Neural progenitor cell (in vitro differentiated cells): ENCODE measurements at regions not wholly inside any gene's neighbourhood (a gene's known extent, or its start where the extent isn't known, plus 50 kb on each side); places are given as distances from the start of the nearest gene placed in this dataset.
A peak's percentile ranks its signal among the peaks of the same experiment; 100 is the strongest.
"Not testable (repeated sequence)": the region's sequence is repeated elsewhere in the genome, so short reads cannot be mapped to it uniquely, and the experiment has no call there.

Experiments used
- DNase-seq: peaks from one replicate; pipeline ENCODE4 v3.0.0-alpha.2; 2016; ENCODE audit warnings: low spot score
- H2AFZ ChIP-seq: fragments of 200-600 bp; sonication (generic); replicated peaks from 2 replicates; pipeline ENCODE4 v1.6.1; 2016; ENCODE audit warnings: antibody characterized with exemption
- H3F3A ChIP-seq: fragments of 200-600 bp; sonication (generic); 2 replicates; pipeline ENCODE4 v1.6.1; 2016; ENCODE audit warnings: antibody characterized with exemption, low read depth
- H3K27ac ChIP-seq: fragments of 200-600 bp; sonication (generic); 2 replicates; pipeline ENCODE4 v1.5.1; 2016; ENCODE audit warnings: mild to moderate bottlenecking
- H3K27me3 ChIP-seq: fragments of 200-600 bp; sonication (generic); 2 replicates; pipeline ENCODE4 v1.6.1; 2016; ENCODE audit warnings: mild to moderate bottlenecking, moderate library complexity
- H3K36me3 ChIP-seq: fragments of 200-600 bp; sonication (generic); 2 replicates; pipeline ENCODE4 v1.5.1; 2016
- H3K4me1 ChIP-seq: fragments of 200-600 bp; sonication (generic); 2 replicates; pipeline ENCODE4 v1.6.1; 2016; ENCODE audit warnings: mixed run types
- H3K4me2 ChIP-seq: fragments of 200-600 bp; sonication (generic); 2 replicates; pipeline ENCODE4 v1.6.1; 2016
- H3K4me3 ChIP-seq: fragments of 200-600 bp; sonication (generic); 2 replicates; pipeline ENCODE4 v1.5.1; 2016
- H3K79me2 ChIP-seq: fragments of 200-600 bp; sonication (generic); 2 replicates; pipeline ENCODE4 v1.6.1; 2016; ENCODE audit warnings: low read depth
- H3K9ac ChIP-seq: fragments of 200-600 bp; sonication (generic); 2 replicates; pipeline ENCODE4 v1.6.1; 2016
- H3K9me3 ChIP-seq: fragments of 200-600 bp; sonication (generic); 2 replicates; pipeline ENCODE4 v1.5.1; 2016; ENCODE audit warnings: low read depth
- H4K20me1 ChIP-seq: fragments of 200-600 bp; sonication (generic); 2 replicates; pipeline ENCODE4 v1.6.1; 2016; ENCODE audit warnings: low read depth
- H3K27ac Mint-ChIP-seq: 3 replicates; pipeline ENCODE4 v1.8.0; 2021; ENCODE audit warnings: mixed read lengths
- H3K27me3 Mint-ChIP-seq: 2 replicates; pipeline ENCODE4 v1.8.0; 2022; ENCODE audit warnings: low read depth, mild to moderate bottlenecking, inconsistent platforms, moderate library complexity, mixed read lengths; ENCODE audit not compliant: insufficient read depth
- H3K36me3 Mint-ChIP-seq: 3 replicates; pipeline ENCODE4 v1.8.0; 2021; ENCODE audit warnings: mixed read lengths
- H3K4me1 Mint-ChIP-seq: 3 replicates; pipeline ENCODE4 v1.8.0; 2021; ENCODE audit warnings: mixed read lengths
- H3K4me3 Mint-ChIP-seq: 3 replicates; pipeline ENCODE4 v1.8.0; 2021; ENCODE audit warnings: mild to moderate bottlenecking, moderate library complexity, mixed read lengths
- H3K9me3 Mint-ChIP-seq: 3 replicates; pipeline ENCODE4 v1.8.0; 2020; ENCODE audit warnings: mixed read lengths
- EZH2 ChIP-seq: fragments of 200-600 bp; sonication (generic); IDR thresholded peaks from 2 replicates; pipeline ENCODE4 v1.6.1; 2017; ENCODE audit warnings: antibody characterized with exemption, mild to moderate bottlenecking, moderate library complexity
- EZH2phosphoT487 ChIP-seq: fragments of 200-600 bp; sonication (generic); IDR thresholded peaks from 2 replicates; pipeline ENCODE4 v1.6.1; 2017; ENCODE audit warnings: antibody characterized with exemption
- TF ChIP-seq, protein P1 (sequence below): fragments of 200-600 bp; sonication (generic); IDR thresholded peaks from 2 replicates; pipeline ENCODE4 v1.5.1; 2017; ENCODE audit warnings: antibody characterized with exemption, mild to moderate bottlenecking

- no peaks in the 10 kb centered on the region for H3K4me1 ChIP-seq
- H3K9me3 Mint-ChIP-seq: no peaks in the 10 kb centered on the region
- H4K20me1 ChIP-seq: no peaks in the 10 kb centered on the region
- no peaks in the 10 kb centered on the region for H3K27me3 Mint-ChIP-seq
- H2AFZ ChIP-seq: no peak overlapping the region
- H3F3A ChIP-seq: no peaks in the 10 kb centered on the region
- H3K36me3 ChIP-seq: no peaks in the 10 kb centered on the region
- no peak overlapping the region for H3K4me3 ChIP-seq
- H3K27ac Mint-ChIP-seq: no peak overlapping the region
- H3K4me1 Mint-ChIP-seq: no peaks in the 10 kb centered on the region
- peaks cover 41% of the 10 kb centered on the region for H3K27me3 ChIP-seq
- no peak for DNase-seq
- H3K27ac ChIP-seq: no peak overlapping the region
- no peak overlapping the region for H3K9ac ChIP-seq
- no peaks in the 10 kb centered on the region for H3K79me2 ChIP-seq
- no peak overlapping the region for H3K4me3 Mint-ChIP-seq
- no peak overlapping the region for H3K4me2 ChIP-seq
- TF ChIP-seq EZH2phosphoT487 (no peak), EZH2 (no peak)
- TF ChIP-seq, protein P1, sequence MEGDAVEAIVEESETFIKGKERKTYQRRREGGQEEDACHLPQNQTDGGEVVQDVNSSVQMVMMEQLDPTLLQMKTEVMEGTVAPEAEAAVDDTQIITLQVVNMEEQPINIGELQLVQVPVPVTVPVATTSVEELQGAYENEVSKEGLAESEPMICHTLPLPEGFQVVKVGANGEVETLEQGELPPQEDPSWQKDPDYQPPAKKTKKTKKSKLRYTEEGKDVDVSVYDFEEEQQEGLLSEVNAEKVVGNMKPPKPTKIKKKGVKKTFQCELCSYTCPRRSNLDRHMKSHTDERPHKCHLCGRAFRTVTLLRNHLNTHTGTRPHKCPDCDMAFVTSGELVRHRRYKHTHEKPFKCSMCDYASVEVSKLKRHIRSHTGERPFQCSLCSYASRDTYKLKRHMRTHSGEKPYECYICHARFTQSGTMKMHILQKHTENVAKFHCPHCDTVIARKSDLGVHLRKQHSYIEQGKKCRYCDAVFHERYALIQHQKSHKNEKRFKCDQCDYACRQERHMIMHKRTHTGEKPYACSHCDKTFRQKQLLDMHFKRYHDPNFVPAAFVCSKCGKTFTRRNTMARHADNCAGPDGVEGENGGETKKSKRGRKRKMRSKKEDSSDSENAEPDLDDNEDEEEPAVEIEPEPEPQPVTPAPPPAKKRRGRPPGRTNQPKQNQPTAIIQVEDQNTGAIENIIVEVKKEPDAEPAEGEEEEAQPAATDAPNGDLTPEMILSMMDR: no peak
- no peaks in the 10 kb centered on the region for H3K9me3 ChIP-seq
- no peaks in the 10 kb centered on the region for H3K36me3 Mint-ChIP-seq
Measured at GRCh38 chr7:65609131-65609530, 235.5 kb downstream of the ZNF92 start.

DNA sequence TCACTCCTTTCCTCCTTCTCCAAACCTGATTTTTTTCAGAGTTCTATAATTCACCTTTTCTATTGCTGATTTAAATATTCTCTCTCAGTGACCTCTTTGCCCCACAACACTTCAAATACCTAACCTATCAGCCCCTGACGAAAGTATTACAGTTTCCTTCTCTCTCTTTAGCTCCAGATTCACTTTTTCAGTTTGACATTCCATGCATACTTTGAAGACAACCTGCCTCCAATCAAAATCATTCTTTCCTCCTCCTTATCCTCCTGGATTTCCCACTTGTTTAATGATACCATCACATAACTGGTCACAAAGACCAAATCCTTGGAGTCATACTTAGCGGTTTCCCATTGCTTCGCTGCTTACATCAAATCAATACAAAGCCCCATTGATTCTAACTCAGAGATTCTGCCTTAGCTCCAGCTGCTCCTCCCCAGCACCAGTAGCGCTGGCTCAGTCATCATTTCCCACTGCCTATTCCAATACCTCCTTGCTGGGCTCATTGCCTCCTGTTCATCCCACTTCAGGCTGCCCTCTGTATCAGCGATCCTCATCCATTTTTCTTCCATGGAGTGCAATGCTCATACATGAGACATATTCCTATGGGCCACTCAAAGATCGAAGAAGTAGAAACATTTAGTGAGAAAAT is 240.1 kb downstream of the ZNF92 start:
- H3K4me3 Mint-ChIP-seq, H3K27ac Mint-ChIP-seq, H3K36me3 ChIP-seq, DNase-seq, H3K4me3 ChIP-seq, H3K9me3 Mint-ChIP-seq, H4K20me1 ChIP-seq, H3F3A ChIP-seq, H3K36me3 Mint-ChIP-seq, H3K9ac ChIP-seq, H3K79me2 ChIP-seq, H3K4me2 ChIP-seq, H3K27me3 Mint-ChIP-seq, H3K4me1 Mint-ChIP-seq, H3K9me3 ChIP-seq, H3K4me1 ChIP-seq, H3K27ac ChIP-seq: not testable (repeated sequence)
- Histone ChIP-seq H2AFZ (peak overlapping the region; percentile 5), H3K27me3 (peaks cover 24% of the 10 kb centered on the region)

DNA sequence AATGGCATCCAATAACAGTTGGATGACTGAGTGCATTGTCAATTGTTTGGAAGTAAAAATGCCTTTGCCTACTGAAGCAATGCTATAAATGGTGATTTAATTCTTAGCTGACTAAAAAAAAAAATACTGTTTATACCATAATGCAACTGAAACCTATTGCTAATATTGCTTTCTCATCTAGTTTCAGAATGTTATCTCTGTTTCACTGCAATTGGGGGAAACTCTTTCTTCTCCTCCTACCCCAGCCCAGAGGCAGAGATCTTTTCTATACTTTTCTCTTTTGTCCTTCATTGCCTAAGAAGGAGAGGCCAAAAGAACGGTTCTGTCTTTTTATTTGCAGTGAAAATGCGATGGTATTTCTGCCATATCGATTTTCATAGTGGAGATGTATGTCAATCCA is 242.5 kb downstream of the ZNF92 start:
- not testable (repeated sequence) for H3K4me3 ChIP-seq, H3K4me1 Mint-ChIP-seq, H3K27ac ChIP-seq, H3K27ac Mint-ChIP-seq, H3K4me1 ChIP-seq, H3K36me3 ChIP-seq, H3K27me3 Mint-ChIP-seq, H3K9me3 ChIP-seq, DNase-seq, H3F3A ChIP-seq, H3K4me3 Mint-ChIP-seq, H3K79me2 ChIP-seq, H3K9me3 Mint-ChIP-seq, H3K36me3 Mint-ChIP-seq, H2AFZ ChIP-seq, H3K9ac ChIP-seq, H3K4me2 ChIP-seq, H4K20me1 ChIP-seq
- H3K27me3 ChIP-seq: peaks cover 27% of the 10 kb centered on the region

DNA sequence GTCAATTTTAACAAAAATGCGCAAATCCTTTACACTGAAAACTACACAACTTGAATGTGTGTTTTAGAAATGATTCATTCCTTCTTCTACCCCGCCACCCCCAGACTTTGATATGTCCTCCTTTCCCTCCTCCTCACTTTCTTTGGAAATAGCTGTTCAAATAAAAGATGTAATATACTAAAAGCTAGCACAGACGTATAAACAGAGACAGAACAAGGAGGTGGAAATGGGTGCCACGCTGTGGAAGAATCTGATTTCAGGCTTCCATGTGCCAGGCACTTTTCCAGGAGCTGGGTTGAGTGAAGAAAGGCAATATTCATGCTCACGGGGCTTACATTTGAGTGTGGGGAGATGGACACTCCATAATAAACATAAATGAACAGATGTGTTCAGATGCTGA is 246.6 kb downstream of the ZNF92 start:
- H3K9ac ChIP-seq, H3K79me2 ChIP-seq, H3K4me3 ChIP-seq, H3K9me3 ChIP-seq, H3K4me2 ChIP-seq, H3K4me3 Mint-ChIP-seq, H3K4me1 Mint-ChIP-seq, H2AFZ ChIP-seq, H3K36me3 ChIP-seq, H3K27me3 ChIP-seq, H3K36me3 Mint-ChIP-seq, H4K20me1 ChIP-seq, H3K27ac ChIP-seq, DNase-seq, H3F3A ChIP-seq, H3K27me3 Mint-ChIP-seq, H3K27ac Mint-ChIP-seq, H3K4me1 ChIP-seq, H3K9me3 Mint-ChIP-seq: not testable (repeated sequence)

DNA sequence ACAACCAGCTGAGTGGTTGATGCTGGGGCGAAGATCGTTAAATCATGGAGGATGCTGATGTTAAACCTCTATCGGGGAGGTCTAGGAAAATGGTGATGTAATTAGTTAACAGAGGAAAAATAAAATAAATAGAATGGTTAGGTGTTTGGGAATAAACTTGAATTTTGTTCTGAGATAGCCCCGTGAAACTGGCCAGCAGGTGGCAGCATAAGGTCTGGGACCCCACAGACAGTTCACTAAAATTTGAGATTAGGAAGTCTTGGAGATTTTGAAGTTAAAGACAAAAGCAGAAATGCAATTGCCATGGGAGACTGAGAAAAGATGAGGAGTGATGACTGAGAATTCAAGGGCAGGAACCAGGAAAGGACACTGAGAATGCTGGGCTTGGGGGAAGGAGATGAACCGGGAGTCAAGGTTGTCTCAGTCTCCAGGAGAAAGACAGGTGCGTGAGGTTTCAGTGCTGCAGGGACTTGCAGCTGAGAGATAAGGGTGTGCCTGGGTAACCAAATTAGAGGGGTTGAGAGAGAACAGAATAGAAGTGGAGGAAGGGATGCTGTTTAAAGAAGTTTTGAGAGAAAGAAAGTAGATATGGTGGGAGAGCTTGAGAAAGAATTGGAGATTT is 248.0 kb downstream of the ZNF92 start:
- H3K27ac ChIP-seq, H3K9ac ChIP-seq: not testable (repeated sequence)

GRCh38 chr7:65631236-65631635 is 241.6 kb upstream of the VKORC1L1 start:
- H3K27me3 Mint-ChIP-seq, H3K79me2 ChIP-seq, H3K4me1 ChIP-seq, H3K4me2 ChIP-seq, H3K9me3 Mint-ChIP-seq, H3F3A ChIP-seq, H2AFZ ChIP-seq, H3K27me3 ChIP-seq, H3K9ac ChIP-seq, H3K36me3 ChIP-seq, H3K9me3 ChIP-seq, H3K4me1 Mint-ChIP-seq, H3K4me3 Mint-ChIP-seq, H3K27ac ChIP-seq, H3K27ac Mint-ChIP-seq, H4K20me1 ChIP-seq, H3K4me3 ChIP-seq, DNase-seq, H3K36me3 Mint-ChIP-seq: not testable (repeated sequence)

More for the DNA sequence above, 248.0 kb downstream of the ZNF92 start:
- not testable (repeated sequence) for H3K4me2 ChIP-seq, H3K9me3 ChIP-seq, H3K27ac Mint-ChIP-seq, H3K4me1 Mint-ChIP-seq, H3K36me3 ChIP-seq, H3K79me2 ChIP-seq, H3K9me3 Mint-ChIP-seq, H3K4me1 ChIP-seq, H2AFZ ChIP-seq, H4K20me1 ChIP-seq, H3K27me3 Mint-ChIP-seq, H3F3A ChIP-seq, H3K36me3 Mint-ChIP-seq, H3K4me3 Mint-ChIP-seq, H3K4me3 ChIP-seq
- TF ChIP-seq, protein P1: peak; percentile 69
- H3K27me3 ChIP-seq: peaks cover 17% of the 10 kb centered on the region
- DNase-seq: peak; percentile 20
